Stimulated activated memory B cell treated with anti-CD40 and anti-IgM and Interleukin-4, amounts not matched to agents 10 μg/mL and 1 μg/mL and 100 μg/mL, for 72 hours (primary cell): ENCODE measurements at regions not wholly inside any gene's neighbourhood (a gene's known extent, or its start where the extent isn't known, plus 50 kb on each side); places are given as distances from the start of the nearest gene placed in this dataset.
"Not testable (repeated sequence)": the region's sequence is repeated elsewhere in the genome, so short reads cannot be mapped to it uniquely, and the experiment has no call there.

Experiments
- ATAC-seq: fragments of 150-1000 bp; cut with Tn5 transposase; 2 replicates; pipeline ENCODE4 v1.10.0; 2021
- H3K27ac Mint-ChIP-seq: one replicate; pipeline ENCODE4 v1.8.0; 2022; ENCODE audit warnings: mild to moderate bottlenecking, mixed read lengths
- H3K27me3 Mint-ChIP-seq: one replicate; pipeline ENCODE4 v1.8.0; 2022; ENCODE audit warnings: mixed read lengths
- H3K36me3 Mint-ChIP-seq: one replicate; pipeline ENCODE4 v1.8.0; 2022; ENCODE audit warnings: mixed read lengths
- H3K4me1 Mint-ChIP-seq: one replicate; pipeline ENCODE4 v1.8.0; 2022; ENCODE audit warnings: mixed read lengths
- H3K4me3 Mint-ChIP-seq: one replicate; pipeline ENCODE4 v1.8.0; 2022; ENCODE audit warnings: mild to moderate bottlenecking, moderate library complexity, mixed read lengths
- H3K9me3 Mint-ChIP-seq: one replicate; pipeline ENCODE4 v1.8.0; 2022; ENCODE audit warnings: mixed read lengths

DNA sequence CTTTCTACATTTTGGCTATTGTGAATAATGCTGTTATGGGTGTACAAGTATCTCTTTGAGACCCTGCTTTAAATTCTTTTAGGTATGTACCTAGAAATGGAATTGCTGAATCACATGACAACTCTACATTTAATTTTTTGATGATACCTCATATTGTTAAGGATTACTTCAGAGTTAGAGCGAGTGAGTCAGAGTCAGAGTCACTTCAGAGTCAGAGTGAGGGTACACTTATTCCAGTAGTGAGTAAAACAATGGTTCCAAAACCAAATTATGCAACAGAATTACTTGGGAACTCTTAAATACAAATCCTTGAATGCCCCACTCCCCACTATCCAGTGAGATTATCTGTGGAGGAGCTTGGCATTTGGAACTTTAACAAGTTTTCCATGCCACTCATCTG lies 50.3 kb upstream of the SNRK start:
- Mint-ChIP-seq H3K27me3 (peaks cover 25% of the 10 kb centered on the region), H3K4me3 (no peak overlapping the region), H3K9me3 (no peaks in the 10 kb centered on the region), H3K4me1 (no peaks in the 10 kb centered on the region), H3K36me3 (no peaks in the 10 kb centered on the region), H3K27ac (no peak overlapping the region)
- ATAC-seq = no peak

DNA sequence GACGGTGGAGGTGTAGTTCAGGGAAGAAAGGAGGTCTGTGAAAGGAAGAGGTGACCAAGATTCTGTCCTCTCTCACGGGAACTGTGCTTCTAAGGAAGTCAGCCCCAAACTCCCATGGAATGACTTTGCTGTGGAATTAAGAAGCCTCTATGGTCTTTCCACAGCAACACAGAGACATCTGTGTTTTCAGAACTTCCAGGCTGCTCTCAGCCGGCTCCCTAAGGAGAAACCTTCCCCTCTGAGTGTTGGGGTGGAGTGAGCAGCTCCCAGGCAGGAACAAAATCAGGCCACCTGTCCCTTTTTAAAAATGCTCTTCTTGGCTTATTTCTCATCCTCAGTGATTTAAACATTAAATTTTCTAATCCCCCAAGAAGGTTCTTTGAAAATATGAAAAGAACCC lies 53.3 kb upstream of the SNRK start:
- peaks cover 2% of the 10 kb centered on the region for H3K36me3 Mint-ChIP-seq
- no peaks in the 10 kb centered on the region for H3K4me1 Mint-ChIP-seq
- no peak for ATAC-seq
- no peak overlapping the region for H3K4me3 Mint-ChIP-seq
- peaks cover 14% of the 10 kb centered on the region for H3K27me3 Mint-ChIP-seq
- no peak overlapping the region for H3K27ac Mint-ChIP-seq
- H3K9me3 Mint-ChIP-seq = peaks cover 6% of the 10 kb centered on the region

DNA sequence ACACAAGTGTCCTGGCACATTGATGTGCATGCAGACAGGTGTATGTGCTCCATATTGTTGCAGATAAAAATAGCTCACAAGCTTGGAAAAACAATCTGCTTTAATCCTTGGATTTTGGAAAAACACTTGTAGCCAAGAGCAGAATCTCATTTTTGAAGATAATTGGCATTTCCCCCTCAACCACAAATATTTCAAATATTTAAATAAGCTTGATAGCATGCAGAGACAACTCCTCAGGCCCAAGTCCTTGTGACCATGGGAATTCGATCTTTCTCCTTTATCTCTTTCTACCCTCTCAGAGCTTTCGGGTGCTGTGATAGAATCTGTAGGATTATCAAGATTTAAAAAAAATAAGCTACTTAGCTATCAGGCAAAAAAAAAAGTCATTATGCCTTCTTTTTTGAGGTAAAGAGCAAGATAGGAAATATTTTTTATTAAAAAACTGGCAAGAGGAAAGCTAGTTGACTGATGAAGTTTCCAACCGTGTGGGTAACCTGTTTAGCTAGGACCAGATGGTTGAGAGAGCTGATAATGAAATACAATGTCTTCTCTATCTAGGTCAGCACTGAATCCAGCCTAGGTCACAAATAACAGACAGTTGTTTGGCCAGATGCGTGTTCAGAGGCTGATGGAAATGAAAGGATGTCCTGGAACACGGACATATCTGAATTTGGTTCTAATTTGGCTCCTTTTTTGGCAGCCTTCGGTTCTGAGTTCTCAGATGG lies 54.9 kb upstream of the SNRK start:
- H3K9me3 Mint-ChIP-seq = peaks cover 16% of the 10 kb centered on the region
- peaks cover 7% of the 10 kb centered on the region for H3K27me3 Mint-ChIP-seq
- H3K27ac Mint-ChIP-seq = no peak overlapping the region
- no peaks in the 10 kb centered on the region for H3K4me1 Mint-ChIP-seq
- no peak overlapping the region for H3K4me3 Mint-ChIP-seq
- peaks cover 15% of the 10 kb centered on the region for H3K36me3 Mint-ChIP-seq
- no peak for ATAC-seq

DNA sequence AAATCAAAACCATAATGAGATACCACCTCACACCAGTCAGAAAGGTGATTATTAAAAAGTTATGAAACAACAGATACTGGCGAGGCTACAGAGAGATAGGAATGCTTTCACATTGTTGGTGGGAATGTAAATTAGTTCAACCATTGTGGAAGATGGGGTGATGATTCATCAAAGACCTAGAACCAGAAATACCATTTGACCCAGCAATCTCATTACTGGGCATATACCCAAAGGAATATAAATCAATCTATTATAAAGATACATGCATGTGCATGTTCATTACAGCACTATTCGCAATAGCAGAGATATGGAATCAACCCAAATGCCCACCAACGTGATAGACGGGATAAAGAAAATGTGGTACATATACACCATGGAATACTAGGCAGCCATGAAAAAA lies 56.5 kb upstream of the SNRK start:
- Mint-ChIP-seq H3K9me3 (peaks cover 16% of the 10 kb centered on the region), H3K27me3 (peaks cover 23% of the 10 kb centered on the region), H3K36me3 (peaks cover 15% of the 10 kb centered on the region)
- not testable (repeated sequence) for ATAC-seq, H3K4me1 Mint-ChIP-seq, H3K4me3 Mint-ChIP-seq, H3K27ac Mint-ChIP-seq

DNA sequence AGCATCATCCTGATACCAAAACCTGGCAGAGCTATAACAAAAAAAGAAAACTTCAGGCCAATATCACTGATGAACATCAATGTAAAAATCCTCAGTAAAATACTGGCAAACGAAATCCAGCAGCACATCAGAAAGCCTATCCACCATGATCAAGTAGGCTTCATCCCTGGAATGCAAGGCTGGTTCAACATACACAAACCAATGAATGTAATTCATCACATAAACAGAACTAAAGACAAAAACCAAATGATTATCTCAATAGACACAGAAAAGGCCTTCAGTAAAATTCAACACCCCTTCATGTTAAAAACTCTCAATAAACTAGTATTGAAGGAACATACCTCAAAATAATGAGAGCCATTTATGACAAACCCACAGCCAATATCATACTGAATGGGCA lies 58.7 kb upstream of the SNRK start:
- not testable (repeated sequence) for ATAC-seq, H3K27ac Mint-ChIP-seq, H3K4me1 Mint-ChIP-seq, H3K4me3 Mint-ChIP-seq
- Mint-ChIP-seq H3K9me3 (peaks cover 16% of the 10 kb centered on the region), H3K36me3 (peaks cover 15% of the 10 kb centered on the region), H3K27me3 (peaks cover 27% of the 10 kb centered on the region)

DNA sequence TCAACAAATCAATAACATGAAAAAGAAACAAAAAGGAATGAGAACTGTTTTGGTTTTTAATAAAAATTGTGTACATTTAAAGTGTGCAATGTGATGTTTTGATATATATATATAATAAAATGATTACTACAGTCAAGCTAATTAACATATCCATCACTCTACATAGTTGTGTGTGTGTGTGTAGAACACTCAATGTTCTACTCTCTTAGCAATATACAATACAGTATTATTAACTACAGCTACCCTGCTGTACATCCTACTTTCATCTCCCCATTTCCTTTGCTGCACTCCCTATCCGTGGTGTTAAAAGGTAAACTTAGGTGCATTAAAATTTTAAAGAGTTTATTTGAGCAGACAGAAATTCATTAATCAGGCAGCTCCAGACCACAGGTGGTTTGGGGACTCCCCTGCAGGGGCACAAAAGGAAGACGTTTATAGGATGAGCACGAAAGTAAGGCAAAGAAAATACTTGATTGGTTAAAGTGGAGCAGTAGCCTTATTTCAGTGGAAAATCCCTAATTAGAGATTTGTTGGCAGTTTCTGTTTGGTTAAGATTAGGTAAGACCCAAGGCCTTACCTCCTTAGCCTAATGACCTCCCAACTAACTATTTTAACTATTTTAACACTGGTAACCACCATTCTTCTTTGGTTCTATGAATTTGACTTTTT lies 61.8 kb upstream of the SNRK start:
- Mint-ChIP-seq H3K27me3 (peaks cover 50% of the 10 kb centered on the region), H3K27ac (no peak overlapping the region), H3K36me3 (peaks cover 15% of the 10 kb centered on the region), H3K4me3 (no peak overlapping the region), H3K4me1 (peaks cover 6% of the 10 kb centered on the region), H3K9me3 (peaks cover 13% of the 10 kb centered on the region)
- ATAC-seq = no peak

DNA sequence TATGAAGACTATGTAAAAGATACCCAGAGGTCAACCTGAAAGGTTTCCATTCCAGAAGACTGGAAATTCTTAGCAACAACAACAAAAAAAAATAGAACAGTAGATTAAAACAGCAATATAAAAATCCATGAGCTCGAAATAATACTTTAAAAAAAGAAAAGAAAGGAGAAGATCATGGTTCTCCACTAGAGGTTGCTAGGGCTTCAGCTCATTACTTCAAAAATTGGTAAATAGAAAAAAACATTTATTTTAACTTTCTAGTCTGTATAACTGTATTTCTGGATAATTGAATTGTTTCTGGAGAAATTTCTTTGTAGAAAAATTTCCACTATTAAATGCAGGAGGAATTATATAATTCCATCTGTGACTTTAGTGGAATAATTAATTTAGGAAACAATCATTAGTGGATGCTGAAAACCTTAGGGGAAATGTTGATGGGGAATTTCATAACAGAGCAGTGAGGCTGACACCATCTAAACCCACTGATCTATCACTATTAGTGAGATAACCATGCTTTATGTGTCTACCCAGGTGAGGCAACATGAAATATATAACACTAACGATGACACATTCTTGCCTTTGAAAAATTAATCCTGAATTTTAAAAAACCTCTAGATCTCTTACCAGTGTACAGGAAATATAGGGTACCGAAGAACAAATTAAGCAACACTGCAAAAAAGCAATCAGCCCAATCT lies 62.5 kb upstream of the SNRK start:
- Mint-ChIP-seq H3K36me3 (peaks cover 15% of the 10 kb centered on the region), H3K27me3 (peaks cover 50% of the 10 kb centered on the region), H3K4me1 (peaks cover 6% of the 10 kb centered on the region), H3K27ac (no peak overlapping the region), H3K9me3 (peaks cover 13% of the 10 kb centered on the region), H3K4me3 (no peak overlapping the region)
- no peak for ATAC-seq

DNA sequence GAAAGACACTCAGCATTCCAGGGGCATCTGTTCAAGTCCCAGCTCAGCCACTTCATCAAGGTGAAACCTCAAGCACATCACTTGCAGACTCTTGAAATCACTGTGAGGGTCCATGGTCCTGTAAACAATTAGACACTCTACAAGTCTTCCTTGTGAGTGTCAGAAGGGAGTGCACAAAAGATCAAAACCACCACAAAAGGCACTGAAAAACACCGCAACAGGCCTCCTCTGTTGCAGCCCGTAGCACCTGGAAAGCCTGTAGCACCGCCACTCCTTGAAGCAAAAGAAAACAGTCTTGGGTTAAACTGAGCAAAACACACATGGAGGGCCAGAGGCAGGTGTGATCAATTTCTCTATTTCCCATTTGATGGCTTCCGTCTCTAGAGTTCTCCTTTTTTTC lies 63.8 kb upstream of the SNRK start:
- ATAC-seq = no peak
- Mint-ChIP-seq H3K27ac (no peak overlapping the region), H3K4me1 (peaks cover 6% of the 10 kb centered on the region), H3K36me3 (peaks cover 8% of the 10 kb centered on the region), H3K27me3 (peaks cover 50% of the 10 kb centered on the region), H3K9me3 (peaks cover 6% of the 10 kb centered on the region), H3K4me3 (no peak overlapping the region)

DNA sequence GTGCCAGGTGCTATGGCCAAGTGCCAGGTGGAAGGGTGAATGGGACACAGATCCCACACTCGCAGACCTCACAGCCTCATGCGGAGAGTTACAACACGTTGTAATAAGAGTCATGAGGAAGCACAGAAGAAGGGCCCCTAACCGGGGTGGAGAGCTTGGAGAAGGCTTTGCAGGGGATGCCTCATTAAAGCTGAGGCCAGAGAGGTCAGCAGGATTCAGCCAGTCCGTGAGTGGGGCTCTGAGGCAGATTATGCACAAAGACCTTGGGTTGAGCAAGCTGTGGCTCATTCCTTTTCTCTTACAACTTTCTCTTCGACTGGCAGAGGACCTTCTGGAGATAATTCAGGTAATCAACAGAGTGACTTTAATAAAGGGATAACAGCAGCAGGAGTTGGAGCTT lies 65.3 kb upstream of the SNRK start:
- Mint-ChIP-seq H3K4me3 (no peak overlapping the region), H3K4me1 (peaks cover 6% of the 10 kb centered on the region), H3K9me3 (no peaks in the 10 kb centered on the region), H3K36me3 (no peaks in the 10 kb centered on the region), H3K27ac (no peak overlapping the region), H3K27me3 (peaks cover 41% of the 10 kb centered on the region)
- no peak for ATAC-seq

DNA sequence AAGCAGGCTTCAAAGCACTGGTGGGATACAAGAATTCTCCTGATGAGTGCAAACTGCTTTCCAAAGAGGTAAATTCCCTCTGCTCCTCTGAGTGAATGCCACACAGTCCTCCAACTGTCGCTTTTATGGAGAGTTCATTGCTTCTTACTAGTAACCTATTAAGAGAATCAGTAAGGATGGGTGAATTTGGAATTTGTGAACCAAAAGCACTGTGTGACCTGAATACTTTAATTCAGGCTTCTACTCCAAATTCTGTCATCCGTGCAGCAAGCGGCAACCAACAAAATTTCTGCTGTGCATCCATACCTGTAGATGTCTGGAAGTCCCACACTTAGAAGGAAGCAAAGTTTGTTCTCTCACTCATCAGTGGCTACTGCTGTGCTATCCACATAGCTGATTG lies 66.7 kb upstream of the SNRK start:
- Mint-ChIP-seq H3K4me3 (no peak overlapping the region), H3K27ac (no peak overlapping the region), H3K9me3 (no peaks in the 10 kb centered on the region), H3K27me3 (peaks cover 32% of the 10 kb centered on the region), H3K4me1 (peaks cover 4% of the 10 kb centered on the region), H3K36me3 (no peaks in the 10 kb centered on the region)
- ATAC-seq = no peak

DNA sequence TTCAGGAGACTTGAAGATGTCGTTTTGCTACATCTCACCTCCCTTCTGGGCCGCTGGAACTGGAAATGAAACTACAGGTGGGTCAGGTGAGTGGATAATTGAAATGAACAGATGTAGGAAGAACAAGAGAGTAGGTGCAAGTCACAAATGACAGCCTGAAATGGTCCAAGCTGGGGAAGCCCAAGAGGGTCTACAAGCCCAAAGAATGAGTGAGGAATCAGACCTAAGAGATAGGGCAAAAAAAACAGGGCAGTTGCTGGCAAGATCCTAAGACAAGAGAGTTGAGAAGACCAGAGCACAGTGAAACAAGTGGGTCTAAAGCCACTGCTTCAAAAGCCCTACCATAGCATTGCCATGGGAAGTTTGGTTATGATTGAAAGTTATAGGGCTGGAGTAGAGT lies 67.4 kb upstream of the SNRK start:
- no peaks in the 10 kb centered on the region for H3K36me3 Mint-ChIP-seq
- no peaks in the 10 kb centered on the region for H3K9me3 Mint-ChIP-seq
- H3K27ac Mint-ChIP-seq = no peak overlapping the region
- H3K27me3 Mint-ChIP-seq = peaks cover 31% of the 10 kb centered on the region
- H3K4me3 Mint-ChIP-seq = no peak overlapping the region
- no peaks in the 10 kb centered on the region for H3K4me1 Mint-ChIP-seq
- ATAC-seq = no peak

DNA sequence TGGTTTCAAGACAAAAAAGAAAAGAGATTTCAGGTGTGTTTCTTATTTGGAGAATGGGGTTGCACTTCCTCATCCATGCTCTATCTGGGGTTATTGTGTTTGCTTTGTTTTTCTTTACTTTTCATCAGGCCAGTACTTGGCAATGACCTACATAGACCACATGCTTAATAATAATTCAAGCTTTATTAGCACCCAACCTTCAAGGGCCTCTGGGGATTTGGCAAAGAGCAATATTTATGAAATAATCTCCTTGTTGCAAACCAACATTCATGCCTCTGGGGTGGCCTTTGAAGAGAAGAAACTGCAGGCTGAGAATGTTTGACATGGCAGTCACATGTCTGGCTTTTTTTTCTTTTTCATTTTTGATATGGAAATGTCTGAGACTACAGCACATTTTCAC lies 68.2 kb upstream of the SNRK start:
- Mint-ChIP-seq H3K36me3 (no peaks in the 10 kb centered on the region), H3K27ac (no peak overlapping the region), H3K4me1 (no peaks in the 10 kb centered on the region), H3K9me3 (no peaks in the 10 kb centered on the region), H3K4me3 (no peak overlapping the region), H3K27me3 (peaks cover 31% of the 10 kb centered on the region)
- ATAC-seq = no peak

DNA sequence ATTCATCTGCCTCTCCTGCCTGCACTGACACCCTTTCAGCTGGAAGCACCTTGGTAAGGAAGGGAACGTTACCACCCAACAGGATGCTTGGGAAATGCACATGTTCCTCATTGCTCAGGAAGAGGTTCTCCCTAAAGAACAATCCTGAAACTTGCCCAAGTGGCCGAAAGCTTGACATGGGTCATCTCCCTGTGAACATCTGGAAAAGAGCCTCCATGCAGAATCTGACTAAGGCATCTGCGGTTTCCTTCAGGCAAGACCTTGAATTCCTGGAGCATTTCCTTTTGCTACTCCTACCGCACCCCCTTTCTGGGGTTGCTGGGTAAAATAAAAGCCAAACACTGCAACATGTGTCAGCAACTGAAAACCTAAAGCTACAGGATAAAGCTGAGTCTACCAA lies 68.7 kb upstream of the SNRK start:
- no peak overlapping the region for H3K27ac Mint-ChIP-seq
- no peak for ATAC-seq
- H3K4me1 Mint-ChIP-seq = no peaks in the 10 kb centered on the region
- no peak overlapping the region for H3K4me3 Mint-ChIP-seq
- H3K9me3 Mint-ChIP-seq = no peaks in the 10 kb centered on the region
- no peaks in the 10 kb centered on the region for H3K36me3 Mint-ChIP-seq
- H3K27me3 Mint-ChIP-seq = peaks cover 30% of the 10 kb centered on the region

DNA sequence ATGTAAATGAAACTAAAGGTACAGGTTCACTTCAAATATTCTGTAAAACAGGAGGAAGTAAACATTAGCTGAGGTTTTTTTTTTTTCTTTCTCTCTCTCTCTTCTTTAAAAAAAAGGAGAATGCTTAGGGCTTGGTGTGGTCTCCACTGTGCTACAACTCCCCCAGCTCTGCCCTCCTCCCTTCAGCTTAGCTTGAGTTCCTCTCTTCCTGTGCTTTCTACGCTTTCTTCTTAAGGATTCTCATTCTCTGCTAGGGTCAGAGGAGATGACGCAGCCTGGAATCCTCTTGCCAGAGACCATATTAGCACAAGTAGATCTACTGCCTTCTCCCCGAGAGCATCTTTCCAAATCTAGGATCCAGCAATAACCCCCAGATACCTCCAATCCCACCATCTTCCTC lies 69.1 kb upstream of the SNRK start:
- no peaks in the 10 kb centered on the region for H3K4me1 Mint-ChIP-seq
- H3K27me3 Mint-ChIP-seq = peaks cover 26% of the 10 kb centered on the region
- no peak overlapping the region for H3K4me3 Mint-ChIP-seq
- no peaks in the 10 kb centered on the region for H3K9me3 Mint-ChIP-seq
- no peak for ATAC-seq
- no peaks in the 10 kb centered on the region for H3K36me3 Mint-ChIP-seq
- no peak overlapping the region for H3K27ac Mint-ChIP-seq

DNA sequence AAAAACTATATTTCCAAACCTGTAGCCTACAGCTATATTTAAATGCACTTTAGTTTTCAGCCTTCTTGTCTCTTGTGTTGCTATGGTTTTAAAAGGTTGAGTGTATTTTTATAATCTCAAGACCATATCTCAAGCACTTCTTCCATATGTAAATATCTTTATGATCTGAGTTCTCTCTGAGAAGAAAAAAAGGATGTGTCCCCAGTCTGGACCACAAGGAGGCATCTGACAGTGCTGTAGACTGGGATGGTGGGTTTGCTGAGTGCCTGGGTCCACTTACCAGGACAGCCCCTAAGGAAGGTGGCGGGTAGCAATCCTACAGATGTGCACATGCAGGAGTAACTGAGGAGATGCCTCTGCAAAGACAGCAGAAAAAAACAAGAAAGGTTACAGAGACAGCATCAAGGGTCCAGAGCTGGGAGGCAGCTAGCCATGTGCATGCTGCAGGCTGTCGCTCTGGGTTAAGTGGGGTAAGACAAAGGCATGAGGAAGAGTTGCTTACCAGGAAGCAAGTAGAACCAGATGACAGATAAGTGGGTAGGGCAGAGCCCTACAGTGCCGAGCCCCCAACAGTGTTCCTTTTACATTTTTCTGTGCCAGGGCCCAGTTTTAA lies 70.6 kb upstream of the SNRK start:
- Mint-ChIP-seq H3K4me3 (no peak overlapping the region), H3K4me1 (no peaks in the 10 kb centered on the region), H3K9me3 (no peaks in the 10 kb centered on the region), H3K27me3 (peaks cover 20% of the 10 kb centered on the region), H3K36me3 (no peaks in the 10 kb centered on the region), H3K27ac (no peak overlapping the region)
- ATAC-seq = no peak
